ENCODE measurements at regions not wholly inside any gene's neighbourhood (a gene's known extent, or its start where the extent isn't known, plus 50 kb on each side); places are given as distances from the start of the nearest gene placed in this dataset.
"Not testable (repeated sequence)": the region's sequence is repeated elsewhere in the genome, so short reads cannot be mapped to it uniquely, and the experiment has no call there.

GRCh38 chr22:25413620-25414019 lies 150.9 kb upstream of the GRK3 start:
- no peak overlapping the region for H3K4me3 ChIP-seq (ENCODE audit: low read depth, low read length)
- no peak for TF ChIP-seq CTCF (IDR thresholded peaks at IDR 0.05; ENCODE audit: borderline replicate concordance, insufficient read depth, low read depth, low read length)

GRCh38 chr22:25415731-25416130 lies 148.7 kb upstream of the GRK3 start:
- H3K4me3 ChIP-seq (ENCODE audit: low read depth, low read length): not testable (repeated sequence)

- H3K4me3 ChIP-seq (ENCODE audit: low read depth, low read length): not testable (repeated sequence)
Measured at GRCh38 chr22:25417826-25418225, 146.6 kb upstream of the GRK3 start.

GRCh38 chr22:25419247-25420113 lies 145.0 kb upstream of the GRK3 start:
- TF ChIP-seq CTCF (IDR thresholded peaks at IDR 0.05; ENCODE audit: borderline replicate concordance, insufficient read depth, low read depth, low read length): no peak
- no peak overlapping the region for H3K4me3 ChIP-seq (ENCODE audit: low read depth, low read length)

- H3K4me3 ChIP-seq (ENCODE audit: low read depth, low read length): not testable (repeated sequence)
Measured at GRCh38 chr22:25420114-25420441, 144.4 kb upstream of the GRK3 start.

GRCh38 chr22:25420471-25420924 lies 144.0 kb upstream of the GRK3 start:
- TF ChIP-seq CTCF (IDR thresholded peaks at IDR 0.05; ENCODE audit: borderline replicate concordance, insufficient read depth, low read depth, low read length): no peak
- peak overlapping the region; percentile 59 for H3K4me3 ChIP-seq (ENCODE audit: low read depth, low read length)

GRCh38 chr22:25420925-25421904 lies 143.3 kb upstream of the GRK3 start:
- no peak for TF ChIP-seq CTCF (IDR thresholded peaks at IDR 0.05; ENCODE audit: borderline replicate concordance, insufficient read depth, low read depth, low read length)
- peak overlapping the region; percentile 59 for H3K4me3 ChIP-seq (ENCODE audit: low read depth, low read length)

GRCh38 chr22:25426530-25427308 lies 137.8 kb upstream of the GRK3 start:
- not testable (repeated sequence) for H3K4me3 ChIP-seq (ENCODE audit: low read depth, low read length)

GRCh38 chr22:25431637-25432342 lies 132.7 kb upstream of the GRK3 start:
- not testable (repeated sequence) for H3K4me3 ChIP-seq (ENCODE audit: low read depth, low read length)

- not testable (repeated sequence) for H3K4me3 ChIP-seq (ENCODE audit: low read depth, low read length)
Measured at GRCh38 chr22:25433381-25433970, 131.0 kb upstream of the GRK3 start.

Measured in GM12875 (cell line).